HG02763 (cell line): ENCODE measurements at regions not wholly inside any gene's neighbourhood (a gene's known extent, or its start where the extent isn't known, plus 50 kb on each side); places are given as distances from the start of the nearest gene placed in this dataset.
"Not testable (repeated sequence)": the region's sequence is repeated elsewhere in the genome, so short reads cannot be mapped to it uniquely, and the experiment has no call there.

ENCODE experiments used
- ATAC-seq: cut with Tn5 transposase; IDR thresholded peaks from one replicate; pipeline ENCODE4 v1.9.1; 2021; ENCODE audit warnings: mild to moderate bottlenecking, moderate library complexity; ENCODE audit not compliant: unreplicated experiment

GRCh38 chr5:101532430-101532829, 629.3 kb upstream of the ST8SIA4 start:
- ATAC-seq: no peak

- no peak for ATAC-seq
These were observed 627.9 kb upstream of the ST8SIA4 start for GRCh38 chr5:101531026-101531425.

GRCh38 chr5:101529094-101529493, 626.0 kb upstream of the ST8SIA4 start:
- ATAC-seq: not testable (repeated sequence)

- no peak for ATAC-seq
These were observed 617.3 kb upstream of the ST8SIA4 start for GRCh38 chr5:101520417-101520816.

GRCh38 chr5:101517795-101518194, 614.7 kb upstream of the ST8SIA4 start:
- ATAC-seq: no peak

GRCh38 chr5:101515721-101516120, 612.6 kb upstream of the ST8SIA4 start:
- no peak for ATAC-seq

GRCh38 chr5:101505891-101506570, 602.9 kb upstream of the ST8SIA4 start:
- ATAC-seq: no peak

GRCh38 chr5:101482931-101483330, 579.8 kb upstream of the ST8SIA4 start:
- ATAC-seq: no peak

- ATAC-seq: no peak
These were observed 570.4 kb upstream of the ST8SIA4 start for GRCh38 chr5:101473483-101473882.

- ATAC-seq: no peak
These were observed 558.4 kb upstream of the ST8SIA4 start for GRCh38 chr5:101461455-101461854.

GRCh38 chr5:101458587-101458986, 555.5 kb upstream of the ST8SIA4 start:
- no peak for ATAC-seq

- ATAC-seq: no peak
These were observed 552.8 kb upstream of the ST8SIA4 start for GRCh38 chr5:101455851-101456250.

GRCh38 chr5:101455048-101455447, 552.0 kb upstream of the ST8SIA4 start:
- ATAC-seq: no peak

- ATAC-seq: not testable (repeated sequence)
These were observed 539.2 kb upstream of the ST8SIA4 start for GRCh38 chr5:101442281-101442680.

GRCh38 chr5:101440173-101440572, 537.1 kb upstream of the ST8SIA4 start:
- ATAC-seq: no peak

GRCh38 chr5:101437351-101437750, 534.3 kb upstream of the ST8SIA4 start:
- ATAC-seq: no peak

- no peak for ATAC-seq
These were observed 532.7 kb upstream of the ST8SIA4 start for GRCh38 chr5:101435768-101436167.

- no peak for ATAC-seq
These were observed 528.1 kb upstream of the ST8SIA4 start for GRCh38 chr5:101431201-101431600.

- no peak for ATAC-seq
These were observed 527.5 kb upstream of the ST8SIA4 start for GRCh38 chr5:101430551-101430950.

- no peak for ATAC-seq
These were observed 526.2 kb upstream of the ST8SIA4 start for GRCh38 chr5:101429241-101429640.

- no peak for ATAC-seq
These were observed 522.3 kb upstream of the ST8SIA4 start for GRCh38 chr5:101425339-101425859.

GRCh38 chr5:101424530-101425175, 521.6 kb upstream of the ST8SIA4 start:
- no peak for ATAC-seq
